ENCODE measurements at regions not wholly inside any gene's neighbourhood (a gene's known extent, or its start where the extent isn't known, plus 50 kb on each side); places are given as distances from the start of the nearest gene placed in this dataset.

- TF ChIP-seq, protein P1, sequence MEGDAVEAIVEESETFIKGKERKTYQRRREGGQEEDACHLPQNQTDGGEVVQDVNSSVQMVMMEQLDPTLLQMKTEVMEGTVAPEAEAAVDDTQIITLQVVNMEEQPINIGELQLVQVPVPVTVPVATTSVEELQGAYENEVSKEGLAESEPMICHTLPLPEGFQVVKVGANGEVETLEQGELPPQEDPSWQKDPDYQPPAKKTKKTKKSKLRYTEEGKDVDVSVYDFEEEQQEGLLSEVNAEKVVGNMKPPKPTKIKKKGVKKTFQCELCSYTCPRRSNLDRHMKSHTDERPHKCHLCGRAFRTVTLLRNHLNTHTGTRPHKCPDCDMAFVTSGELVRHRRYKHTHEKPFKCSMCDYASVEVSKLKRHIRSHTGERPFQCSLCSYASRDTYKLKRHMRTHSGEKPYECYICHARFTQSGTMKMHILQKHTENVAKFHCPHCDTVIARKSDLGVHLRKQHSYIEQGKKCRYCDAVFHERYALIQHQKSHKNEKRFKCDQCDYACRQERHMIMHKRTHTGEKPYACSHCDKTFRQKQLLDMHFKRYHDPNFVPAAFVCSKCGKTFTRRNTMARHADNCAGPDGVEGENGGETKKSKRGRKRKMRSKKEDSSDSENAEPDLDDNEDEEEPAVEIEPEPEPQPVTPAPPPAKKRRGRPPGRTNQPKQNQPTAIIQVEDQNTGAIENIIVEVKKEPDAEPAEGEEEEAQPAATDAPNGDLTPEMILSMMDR (IDR thresholded peaks at IDR 0.05), result no peak
- TF ChIP-seq POLR2A (IDR thresholded peaks at IDR 0.05), result no peak
Observed at GRCh38 chr13:109312399-109312798, 474.0 kb downstream of the IRS2 start.
